Effector memory CD4-positive, alpha-beta T cell (primary cell): ENCODE measurements at regions not wholly inside any gene's neighbourhood (a gene's known extent, or its start where the extent isn't known, plus 50 kb on each side); places are given as distances from the start of the nearest gene placed in this dataset.

ENCODE experiments used
- DNase-seq, 3 donors: peaks; one replicate each; pipeline ENCODE4 v3.0.0-alpha.2; 2020
- H3K27ac ChIP-seq: 2 replicates; pipeline ENCODE4 v1.7.0; 2013; ENCODE audit warnings: mild to moderate bottlenecking, low read length, moderate library complexity; ENCODE audit not compliant: insufficient read depth, poor library complexity, severe bottlenecking
- H3K27me3 ChIP-seq: replicated peaks from 2 replicates; pipeline ENCODE4 v1.7.0; 2013; ENCODE audit warnings: mild to moderate bottlenecking, low read length; ENCODE audit not compliant: insufficient read depth, control insufficient read depth, poor library complexity, severe bottlenecking
- H3K36me3 ChIP-seq: 2 replicates; pipeline ENCODE4 v1.7.0; 2013; ENCODE audit warnings: mild to moderate bottlenecking, low read length, moderate library complexity; ENCODE audit not compliant: control insufficient read depth, insufficient read depth
- H3K4me1 ChIP-seq: 2 replicates; pipeline ENCODE4 v1.7.0; 2013; ENCODE audit warnings: low read length, mild to moderate bottlenecking; ENCODE audit not compliant: control insufficient read depth, insufficient read depth, poor library complexity, severe bottlenecking
- H3K4me3 ChIP-seq: 2 replicates; pipeline ENCODE4 v1.7.0; 2013; ENCODE audit warnings: low read length, low read depth, mild to moderate bottlenecking; ENCODE audit not compliant: insufficient read depth, poor library complexity, severe bottlenecking
- H3K9me3 ChIP-seq: 2 replicates; pipeline ENCODE4 v1.7.0; 2013; ENCODE audit warnings: mild to moderate bottlenecking, low read length, moderate library complexity; ENCODE audit not compliant: control insufficient read depth

GRCh38 chr1:239931341-239931740, 160.3 kb upstream of the FMN2 start:
- no peaks in the 10 kb centered on the region for H3K36me3 ChIP-seq
- H3K4me3 ChIP-seq: no peak overlapping the region
- no peaks in the 10 kb centered on the region for H3K9me3 ChIP-seq
- H3K27me3 ChIP-seq: no peaks in the 10 kb centered on the region
- DNase-seq: no peak
- H3K27ac ChIP-seq: no peak overlapping the region
- H3K4me1 ChIP-seq: no peaks in the 10 kb centered on the region

- Histone ChIP-seq H3K27me3 (no peaks in the 10 kb centered on the region), H3K27ac (no peak overlapping the region), H3K9me3 (no peaks in the 10 kb centered on the region), H3K4me1 (no peaks in the 10 kb centered on the region), H3K4me3 (no peak overlapping the region), H3K36me3 (no peaks in the 10 kb centered on the region)
- no peak for DNase-seq
These were observed 152.1 kb upstream of the FMN2 start for GRCh38 chr1:239939602-239940001.

- H3K27ac ChIP-seq: no peak overlapping the region
- H3K36me3 ChIP-seq: no peaks in the 10 kb centered on the region
- no peaks in the 10 kb centered on the region for H3K27me3 ChIP-seq
- no peak overlapping the region for H3K4me3 ChIP-seq
- no peaks in the 10 kb centered on the region for H3K4me1 ChIP-seq
- no peaks in the 10 kb centered on the region for H3K9me3 ChIP-seq
- DNase-seq: no peak
These were observed 147.9 kb upstream of the FMN2 start for GRCh38 chr1:239943761-239944160.

GRCh38 chr1:239944666-239945065, 147.0 kb upstream of the FMN2 start:
- Histone ChIP-seq H3K4me1 (no peaks in the 10 kb centered on the region), H3K9me3 (no peaks in the 10 kb centered on the region), H3K27me3 (no peaks in the 10 kb centered on the region), H3K36me3 (no peaks in the 10 kb centered on the region), H3K27ac (no peak overlapping the region), H3K4me3 (no peak overlapping the region)
- DNase-seq: no peak

- no peak overlapping the region for H3K27ac ChIP-seq
- H3K36me3 ChIP-seq: no peaks in the 10 kb centered on the region
- no peak overlapping the region for H3K4me3 ChIP-seq
- no peaks in the 10 kb centered on the region for H3K4me1 ChIP-seq
- H3K27me3 ChIP-seq: no peaks in the 10 kb centered on the region
- H3K9me3 ChIP-seq: no peaks in the 10 kb centered on the region
- no peak for DNase-seq
These were observed 143.9 kb upstream of the FMN2 start for GRCh38 chr1:239947801-239948200.

GRCh38 chr1:239951511-239952140, 140.1 kb upstream of the FMN2 start:
- H3K4me3 ChIP-seq: no peak overlapping the region
- no peaks in the 10 kb centered on the region for H3K4me1 ChIP-seq
- no peaks in the 10 kb centered on the region for H3K27me3 ChIP-seq
- no peaks in the 10 kb centered on the region for H3K9me3 ChIP-seq
- peak in 1 of 3 donors; percentile 21 for DNase-seq
- no peaks in the 10 kb centered on the region for H3K36me3 ChIP-seq
- no peak overlapping the region for H3K27ac ChIP-seq

GRCh38 chr1:239952348-239953308, 139.1 kb upstream of the FMN2 start:
- no peaks in the 10 kb centered on the region for H3K36me3 ChIP-seq
- H3K9me3 ChIP-seq: no peaks in the 10 kb centered on the region
- DNase-seq: no peak
- no peaks in the 10 kb centered on the region for H3K27me3 ChIP-seq
- H3K27ac ChIP-seq: no peak overlapping the region
- H3K4me1 ChIP-seq: no peaks in the 10 kb centered on the region
- H3K4me3 ChIP-seq: no peak overlapping the region

GRCh38 chr1:239954836-239955235, 136.8 kb upstream of the FMN2 start:
- Histone ChIP-seq H3K9me3 (no peaks in the 10 kb centered on the region), H3K36me3 (no peaks in the 10 kb centered on the region), H3K4me1 (no peaks in the 10 kb centered on the region), H3K27ac (no peak overlapping the region), H3K4me3 (no peak overlapping the region), H3K27me3 (no peaks in the 10 kb centered on the region)
- DNase-seq: no peak

- Histone ChIP-seq H3K36me3 (no peaks in the 10 kb centered on the region), H3K4me3 (no peak overlapping the region)
These were observed 136.3 kb upstream of the FMN2 start for GRCh38 chr1:239955431-239955830.

GRCh38 chr1:239956263-239956662, 135.4 kb upstream of the FMN2 start:
- H3K27me3 ChIP-seq: no peaks in the 10 kb centered on the region
- no peak overlapping the region for H3K4me3 ChIP-seq
- no peak for DNase-seq
- no peak overlapping the region for H3K27ac ChIP-seq
- no peaks in the 10 kb centered on the region for H3K36me3 ChIP-seq
- no peaks in the 10 kb centered on the region for H3K4me1 ChIP-seq
- H3K9me3 ChIP-seq: no peaks in the 10 kb centered on the region

More at GRCh38 chr1:239955431-239955830, 136.3 kb upstream of the FMN2 start:
- no peak overlapping the region for H3K27ac ChIP-seq
- H3K27me3 ChIP-seq: no peaks in the 10 kb centered on the region
- no peaks in the 10 kb centered on the region for H3K4me1 ChIP-seq
- no peak for DNase-seq
- no peaks in the 10 kb centered on the region for H3K9me3 ChIP-seq
